Activated T-cell treated with anti-CD3 and anti-CD28 coated beads, Interleukin-2, amount 50 U/mL, for 24 hours (primary cell): ENCODE measurements at regions not wholly inside any gene's neighbourhood (a gene's known extent, or its start where the extent isn't known, plus 50 kb on each side); places are given as distances from the start of the nearest gene placed in this dataset.
"Not testable (repeated sequence)": the region's sequence is repeated elsewhere in the genome, so short reads cannot be mapped to it uniquely, and the experiment has no call there.

Experiments
- DNase-seq: peaks from one replicate; pipeline ENCODE4 v3.0.0-alpha.2; 2020
- H3K27ac Mint-ChIP-seq: 2 replicates; pipeline ENCODE4 v1.8.0; 2020; ENCODE audit warnings: mild to moderate bottlenecking, mixed read lengths
- H3K27me3 Mint-ChIP-seq: 2 replicates; pipeline ENCODE4 v1.8.0; 2020; ENCODE audit warnings: mixed read lengths
- H3K36me3 Mint-ChIP-seq: 2 replicates; pipeline ENCODE4 v1.8.0; 2020; ENCODE audit warnings: low read depth, mixed read lengths
- H3K4me1 Mint-ChIP-seq: 2 replicates; pipeline ENCODE4 v1.8.0; 2020; ENCODE audit warnings: low read depth, mixed read lengths
- H3K4me3 Mint-ChIP-seq: 2 replicates; pipeline ENCODE4 v1.8.0; 2020; ENCODE audit warnings: mild to moderate bottlenecking, moderate library complexity, mixed read lengths
- H3K9me3 Mint-ChIP-seq: 2 replicates; pipeline ENCODE4 v1.8.0; 2020; ENCODE audit warnings: mixed read lengths

DNA sequence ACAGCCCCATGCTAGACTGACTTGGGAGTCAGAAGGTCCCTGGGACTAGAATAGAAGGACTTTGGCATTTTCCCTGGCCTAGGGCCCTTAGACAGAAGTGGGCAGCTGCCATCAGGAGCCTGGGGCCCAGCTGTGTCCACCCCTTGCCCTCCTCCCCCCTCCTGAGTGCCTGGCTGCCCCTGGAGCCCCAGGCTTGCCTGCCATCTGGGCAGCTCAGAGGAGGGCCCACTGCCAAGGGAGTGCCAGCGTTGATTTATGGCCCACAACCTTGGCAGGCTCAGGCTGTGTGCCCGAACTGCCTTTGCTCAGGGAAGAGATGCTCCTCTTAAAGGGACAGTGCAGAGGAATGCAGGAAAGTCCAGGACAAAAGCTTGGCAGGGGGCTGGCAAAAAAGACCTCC, 439.1 kb downstream of the SPATA31A7 start:
- not testable (repeated sequence) for DNase-seq

DNA sequence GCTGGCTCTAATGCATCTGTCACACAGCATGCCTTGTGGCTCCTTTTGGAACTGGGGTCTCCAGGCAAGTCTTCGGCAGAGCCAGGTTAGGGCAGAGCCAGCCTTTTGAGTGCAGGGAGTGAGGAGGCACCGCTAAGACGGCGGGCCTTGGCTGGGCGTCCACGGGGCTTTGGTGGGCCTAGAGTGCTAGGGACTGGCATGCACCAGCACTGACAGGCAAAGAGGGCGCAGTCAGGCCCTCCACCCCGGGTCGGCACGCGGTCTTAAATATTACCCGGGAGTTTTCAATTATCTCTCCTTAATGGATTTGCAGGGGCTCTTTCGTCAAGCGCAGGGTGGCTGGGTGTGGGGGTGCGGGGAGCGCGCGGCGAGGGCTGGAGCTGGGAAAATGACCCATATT, 444.4 kb downstream of the SPATA31A7 start:
- no peaks in the 10 kb centered on the region for H3K9me3 Mint-ChIP-seq
- no peaks in the 10 kb centered on the region for H3K36me3 Mint-ChIP-seq
- H3K27ac Mint-ChIP-seq = no peak overlapping the region
- H3K4me3 Mint-ChIP-seq = no peak overlapping the region
- no peaks in the 10 kb centered on the region for H3K4me1 Mint-ChIP-seq
- no peak for DNase-seq
- no peaks in the 10 kb centered on the region for H3K27me3 Mint-ChIP-seq

More for the DNA sequence above, 439.1 kb downstream of the SPATA31A7 start:
- not testable (repeated sequence) for H3K27me3 Mint-ChIP-seq, H3K27ac Mint-ChIP-seq, H3K4me1 Mint-ChIP-seq, H3K4me3 Mint-ChIP-seq, H3K9me3 Mint-ChIP-seq, H3K36me3 Mint-ChIP-seq

DNA sequence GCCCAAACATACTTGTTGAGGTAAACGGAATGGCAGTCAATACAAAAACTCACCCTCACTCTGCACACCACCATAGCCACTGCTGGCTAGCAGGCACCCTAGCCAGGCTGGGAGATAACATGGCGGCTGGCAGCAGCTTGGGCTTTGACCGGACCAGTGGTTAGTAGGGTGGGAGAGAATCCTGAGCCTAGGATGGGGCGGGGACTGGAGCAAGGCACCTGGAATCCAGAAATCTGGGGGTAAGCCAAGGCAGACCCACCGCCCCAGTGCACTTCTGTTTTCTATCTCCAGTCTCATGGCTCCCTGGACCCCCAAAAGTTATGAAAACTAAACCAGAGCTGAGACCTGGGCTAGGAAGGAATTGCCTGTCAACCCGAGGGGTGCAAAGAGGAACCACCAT, 474.4 kb downstream of the SPATA31A7 start:
- DNase-seq, H3K27ac Mint-ChIP-seq, H3K27me3 Mint-ChIP-seq, H3K4me1 Mint-ChIP-seq, H3K4me3 Mint-ChIP-seq, H3K36me3 Mint-ChIP-seq: not testable (repeated sequence)
- H3K9me3 Mint-ChIP-seq = peaks cover 12% of the 10 kb centered on the region

DNA sequence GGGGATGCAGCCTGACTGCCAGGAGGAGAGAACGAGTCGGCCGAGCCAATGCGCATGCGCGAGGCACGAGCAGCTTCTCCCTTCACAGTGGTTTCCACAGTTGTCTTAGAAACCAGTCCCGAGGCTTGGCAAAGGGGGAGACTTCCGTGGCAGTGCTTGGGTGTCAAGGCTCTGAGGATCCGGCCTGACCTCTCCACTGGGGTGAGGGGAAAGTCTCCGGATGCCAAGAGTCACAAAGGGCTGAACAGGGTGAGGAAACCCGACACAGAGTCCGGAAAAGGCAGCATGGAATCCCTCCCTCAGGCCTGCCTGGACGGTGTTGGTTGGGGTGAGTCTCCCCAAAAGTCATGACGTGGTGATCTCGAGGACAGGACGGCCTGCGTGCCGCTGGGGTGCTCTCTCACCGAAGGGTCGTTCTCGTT, 475.5 kb downstream of the SPATA31A7 start:
- Mint-ChIP-seq H3K4me1 (no peaks in the 10 kb centered on the region), H3K4me3 (no peak overlapping the region), H3K27ac (no peak overlapping the region), H3K36me3 (no peaks in the 10 kb centered on the region), H3K9me3 (peaks cover 17% of the 10 kb centered on the region), H3K27me3 (no peaks in the 10 kb centered on the region)
- DNase-seq = peak; percentile 6

DNA sequence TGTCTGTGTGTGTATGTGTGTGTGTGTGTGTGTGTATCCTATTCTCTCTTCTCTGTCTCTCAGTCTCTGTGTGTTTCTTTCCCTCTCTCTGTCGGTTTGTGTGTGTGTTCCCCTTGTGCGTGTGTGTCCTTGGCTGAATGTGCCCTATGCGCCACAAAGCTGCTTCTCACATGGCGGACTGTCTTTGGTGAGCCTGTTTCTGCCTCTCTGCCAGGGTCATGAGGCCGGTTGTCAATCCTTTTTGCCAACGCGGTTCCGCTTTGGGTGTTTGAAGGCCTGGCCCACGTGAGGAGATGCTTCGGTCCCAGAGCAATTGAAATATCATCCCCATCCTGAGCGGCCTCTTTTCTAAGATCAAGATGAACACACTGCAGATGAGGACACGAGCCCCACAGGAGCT, 476.0 kb downstream of the SPATA31A7 start:
- H3K4me3 Mint-ChIP-seq = no peak overlapping the region
- no peaks in the 10 kb centered on the region for H3K36me3 Mint-ChIP-seq

DNA sequence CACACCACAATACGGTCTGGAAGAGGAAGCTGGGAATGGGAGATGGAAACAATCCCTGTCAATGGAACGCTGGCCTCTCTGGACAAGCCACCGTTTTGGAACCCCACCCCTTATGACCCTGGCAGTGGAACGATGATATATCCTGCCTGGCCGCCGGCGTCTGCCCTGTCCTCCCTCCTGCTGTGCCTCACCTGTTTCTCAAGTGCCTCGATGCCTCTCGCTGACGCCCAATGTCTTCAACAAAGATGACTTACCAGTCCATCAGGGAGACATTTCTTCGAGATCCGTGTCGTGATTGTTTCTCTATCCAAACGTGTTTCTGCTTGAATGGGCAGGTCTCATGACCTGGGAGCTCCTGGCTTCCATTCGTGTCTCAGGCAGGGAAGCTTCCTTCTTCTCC, 476.5 kb downstream of the SPATA31A7 start:
- Mint-ChIP-seq H3K4me3 (no peak overlapping the region), H3K9me3 (peaks cover 20% of the 10 kb centered on the region), H3K27me3 (no peaks in the 10 kb centered on the region), H3K36me3 (no peaks in the 10 kb centered on the region), H3K27ac (no peak overlapping the region), H3K4me1 (no peaks in the 10 kb centered on the region)
- no peak for DNase-seq

More for the DNA sequence above, 476.0 kb downstream of the SPATA31A7 start:
- H3K4me1 Mint-ChIP-seq = no peaks in the 10 kb centered on the region
- H3K9me3 Mint-ChIP-seq = peaks cover 20% of the 10 kb centered on the region
- DNase-seq = no peak
- no peaks in the 10 kb centered on the region for H3K27me3 Mint-ChIP-seq
- no peak overlapping the region for H3K27ac Mint-ChIP-seq

DNA sequence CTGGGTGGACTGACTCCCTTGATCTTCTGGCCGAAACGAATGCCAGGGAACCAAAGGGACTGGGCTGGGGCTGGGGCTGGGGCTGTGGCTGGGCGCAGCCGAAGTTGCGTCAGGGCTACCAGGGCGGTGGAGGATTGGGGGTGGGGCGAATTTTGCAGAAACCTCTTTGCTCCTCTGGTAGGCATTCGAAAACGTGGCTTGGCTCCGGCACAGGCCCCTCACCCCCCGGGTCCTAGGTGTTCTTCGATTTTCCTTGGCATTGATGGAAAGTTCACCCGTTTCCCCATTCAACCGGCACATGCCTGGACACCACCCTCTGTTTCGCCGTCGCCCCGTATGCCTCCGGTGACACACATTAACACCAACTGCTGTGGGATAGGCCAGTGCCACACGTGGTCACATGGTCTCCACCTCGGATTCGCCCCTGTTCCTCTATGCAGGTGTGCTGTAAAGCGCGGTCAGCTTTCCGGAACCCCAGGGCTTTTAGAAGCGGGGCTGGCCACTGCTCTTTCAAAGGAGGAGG, 477.1 kb downstream of the SPATA31A7 start:
- no peaks in the 10 kb centered on the region for H3K4me1 Mint-ChIP-seq

DNA sequence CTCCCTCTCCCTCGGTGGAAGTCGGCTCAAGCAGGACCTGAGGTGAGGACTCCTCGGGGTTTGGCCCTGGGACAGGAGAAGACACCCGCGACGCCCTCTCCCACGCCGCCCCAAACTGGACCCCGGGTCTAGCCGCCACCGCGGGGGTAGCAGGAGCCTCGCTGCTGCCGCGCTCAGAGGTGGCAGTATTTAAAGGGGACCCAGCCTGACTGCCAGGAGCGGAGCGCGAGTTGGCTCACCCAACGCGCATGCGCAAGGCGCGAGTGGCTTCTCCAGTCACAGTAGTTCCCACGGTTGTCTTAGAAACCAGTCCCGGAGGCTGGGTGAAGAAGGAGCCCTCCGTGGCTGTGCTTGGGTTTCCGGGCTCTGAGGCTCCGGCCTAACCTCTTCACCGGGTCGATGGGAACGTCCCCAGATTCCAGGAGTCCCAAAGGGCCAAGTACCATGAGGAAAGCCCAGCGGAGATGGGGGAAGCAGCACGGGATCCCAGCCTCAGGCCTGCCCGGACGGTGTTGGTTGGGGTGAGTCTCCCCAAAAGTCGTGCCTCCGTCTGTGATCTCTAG, 477.8 kb downstream of the SPATA31A7 start:
- H3K27ac Mint-ChIP-seq = no peak overlapping the region
- peaks cover 24% of the 10 kb centered on the region for H3K9me3 Mint-ChIP-seq
- no peaks in the 10 kb centered on the region for H3K27me3 Mint-ChIP-seq
- DNase-seq = no peak
- no peaks in the 10 kb centered on the region for H3K36me3 Mint-ChIP-seq
- no peaks in the 10 kb centered on the region for H3K4me1 Mint-ChIP-seq
- no peak overlapping the region for H3K4me3 Mint-ChIP-seq

More for the DNA sequence above, 477.1 kb downstream of the SPATA31A7 start:
- Mint-ChIP-seq H3K4me3 (no peak overlapping the region), H3K27ac (no peak overlapping the region), H3K27me3 (no peaks in the 10 kb centered on the region), H3K9me3 (peaks cover 21% of the 10 kb centered on the region), H3K36me3 (no peaks in the 10 kb centered on the region)
- no peak for DNase-seq

DNA sequence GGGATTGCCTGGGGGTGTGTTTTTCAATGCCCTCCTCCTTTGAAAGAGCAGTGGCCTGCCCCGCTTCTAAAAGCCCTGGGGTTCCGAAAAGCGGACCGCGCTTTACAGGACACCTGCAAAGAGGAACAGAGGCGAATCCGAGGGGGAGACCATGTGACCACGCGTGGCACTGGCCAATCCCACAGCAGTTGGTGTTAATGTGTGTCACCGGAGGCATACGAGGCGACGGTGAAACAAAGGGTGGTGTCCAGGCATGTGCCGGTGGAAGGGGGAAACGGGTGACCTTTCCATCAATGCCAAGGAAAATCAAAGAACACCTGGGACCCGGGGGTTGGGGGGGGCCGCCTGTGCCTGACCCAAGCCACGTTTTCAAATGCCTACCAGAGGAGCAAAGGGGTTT, 478.4 kb downstream of the SPATA31A7 start:
- H3K9me3 Mint-ChIP-seq = peaks cover 25% of the 10 kb centered on the region
- H3K4me3 Mint-ChIP-seq, H3K27me3 Mint-ChIP-seq, DNase-seq, H3K27ac Mint-ChIP-seq, H3K36me3 Mint-ChIP-seq, H3K4me1 Mint-ChIP-seq: not testable (repeated sequence)

DNA sequence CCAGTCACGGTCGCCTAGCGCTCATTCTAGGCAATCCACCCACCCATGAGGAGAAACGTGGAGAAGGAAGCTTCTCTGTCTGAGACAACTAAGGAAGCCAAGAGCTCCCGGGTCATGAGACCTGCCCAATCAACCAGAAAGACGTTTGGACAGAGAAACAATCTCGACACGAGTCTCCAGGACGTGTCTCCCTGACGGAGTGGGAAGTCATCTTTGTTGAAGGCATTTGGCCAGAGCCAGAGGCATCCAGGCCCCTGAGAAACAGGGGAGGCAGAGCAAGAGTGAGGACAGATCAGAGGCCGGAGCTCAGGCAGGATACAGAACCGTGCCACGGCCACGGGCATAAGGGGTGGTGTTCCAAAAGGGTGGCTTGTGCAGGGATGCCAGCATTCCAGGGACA, 479.0 kb downstream of the SPATA31A7 start:
- peaks cover 29% of the 10 kb centered on the region for H3K9me3 Mint-ChIP-seq
- H3K4me1 Mint-ChIP-seq = no peaks in the 10 kb centered on the region
- no peaks in the 10 kb centered on the region for H3K27me3 Mint-ChIP-seq
- no peak overlapping the region for H3K27ac Mint-ChIP-seq
- H3K4me3 Mint-ChIP-seq = no peak overlapping the region
- peak; percentile 6 for DNase-seq
- no peaks in the 10 kb centered on the region for H3K36me3 Mint-ChIP-seq

DNA sequence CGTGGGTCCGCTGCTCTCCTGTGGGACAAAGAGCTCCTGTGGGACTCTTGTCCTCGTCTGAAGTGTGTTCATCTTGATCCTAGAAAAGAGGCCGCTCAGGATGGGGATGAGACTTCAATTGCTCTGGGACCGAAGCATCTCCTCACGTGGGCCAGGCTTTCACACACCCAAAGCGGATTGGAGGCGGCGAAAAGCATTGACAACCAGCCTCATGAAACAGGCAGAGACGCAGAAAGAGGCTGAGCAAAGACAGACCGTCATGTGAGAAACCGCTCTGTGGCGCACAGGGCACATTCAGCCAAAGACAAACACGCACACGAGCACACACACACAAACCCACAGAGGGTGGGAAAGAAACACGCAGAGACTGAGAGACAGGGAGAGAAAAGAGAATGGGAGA, 479.5 kb downstream of the SPATA31A7 start:
- no peaks in the 10 kb centered on the region for H3K36me3 Mint-ChIP-seq
- H3K27me3 Mint-ChIP-seq = no peaks in the 10 kb centered on the region
- no peak overlapping the region for H3K27ac Mint-ChIP-seq
- DNase-seq = no peak
- H3K4me1 Mint-ChIP-seq = no peaks in the 10 kb centered on the region
- no peak overlapping the region for H3K4me3 Mint-ChIP-seq
- H3K9me3 Mint-ChIP-seq = peaks cover 29% of the 10 kb centered on the region

DNA sequence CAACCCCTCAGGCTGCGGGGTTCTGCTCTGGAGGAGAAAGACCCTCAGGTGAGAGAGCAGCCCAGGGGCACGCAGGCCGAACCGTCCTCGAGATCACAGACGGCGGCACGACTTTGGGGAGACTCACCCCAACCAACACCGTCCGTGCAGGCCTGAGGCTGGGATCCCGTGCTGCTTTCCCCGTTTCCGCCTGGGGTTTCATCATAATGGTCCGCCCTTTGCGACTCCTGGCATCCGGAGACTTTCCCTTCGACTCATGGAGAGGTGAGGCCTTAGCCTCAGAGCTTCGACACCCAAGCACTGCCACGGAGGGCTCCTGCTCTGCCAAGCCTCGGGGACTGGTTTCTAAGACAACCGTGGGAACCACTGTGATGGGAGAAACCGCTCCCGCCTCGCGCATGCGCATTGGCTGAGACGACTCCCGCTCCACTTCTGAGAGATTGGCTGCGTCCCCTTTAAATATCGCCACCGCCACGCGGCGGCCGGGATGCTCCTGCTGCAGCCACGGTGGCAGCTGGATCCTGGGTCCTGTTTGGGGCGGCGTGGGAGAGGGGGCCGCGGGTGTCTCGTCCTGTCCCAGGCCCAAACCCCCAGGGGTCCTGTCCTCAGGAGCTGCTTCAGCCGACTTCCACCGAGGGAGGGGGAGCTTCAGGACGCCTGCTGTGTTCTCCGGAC, 480.1 kb downstream of the SPATA31A7 start:
- not testable (repeated sequence) for H3K4me1 Mint-ChIP-seq, DNase-seq

DNA sequence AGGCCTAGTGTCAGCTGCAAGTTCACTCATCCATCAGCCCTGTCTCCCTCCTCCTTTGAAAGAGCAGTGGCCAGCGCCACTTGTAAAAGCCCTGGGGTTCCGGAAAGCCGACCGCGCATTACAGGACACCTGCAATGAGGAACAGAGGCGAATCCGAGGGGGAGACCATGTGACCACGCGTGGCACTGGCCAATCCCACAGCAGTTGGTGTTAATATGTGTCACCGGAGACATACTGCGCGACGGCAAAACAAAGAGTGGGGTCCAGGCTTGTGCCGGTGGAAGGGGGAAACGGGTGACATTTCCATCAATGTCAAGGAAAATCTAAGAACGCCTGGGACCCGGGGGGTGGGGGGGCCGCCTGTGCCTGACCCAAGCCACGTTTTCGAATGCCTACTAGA, 480.8 kb downstream of the SPATA31A7 start:
- H3K4me1 Mint-ChIP-seq = no peaks in the 10 kb centered on the region
- H3K9me3 Mint-ChIP-seq = peaks cover 28% of the 10 kb centered on the region

More for the DNA sequence above, 480.1 kb downstream of the SPATA31A7 start:
- H3K9me3 Mint-ChIP-seq = peaks cover 29% of the 10 kb centered on the region
- H3K27me3 Mint-ChIP-seq, H3K4me3 Mint-ChIP-seq, H3K36me3 Mint-ChIP-seq, H3K27ac Mint-ChIP-seq: not testable (repeated sequence)

DNA sequence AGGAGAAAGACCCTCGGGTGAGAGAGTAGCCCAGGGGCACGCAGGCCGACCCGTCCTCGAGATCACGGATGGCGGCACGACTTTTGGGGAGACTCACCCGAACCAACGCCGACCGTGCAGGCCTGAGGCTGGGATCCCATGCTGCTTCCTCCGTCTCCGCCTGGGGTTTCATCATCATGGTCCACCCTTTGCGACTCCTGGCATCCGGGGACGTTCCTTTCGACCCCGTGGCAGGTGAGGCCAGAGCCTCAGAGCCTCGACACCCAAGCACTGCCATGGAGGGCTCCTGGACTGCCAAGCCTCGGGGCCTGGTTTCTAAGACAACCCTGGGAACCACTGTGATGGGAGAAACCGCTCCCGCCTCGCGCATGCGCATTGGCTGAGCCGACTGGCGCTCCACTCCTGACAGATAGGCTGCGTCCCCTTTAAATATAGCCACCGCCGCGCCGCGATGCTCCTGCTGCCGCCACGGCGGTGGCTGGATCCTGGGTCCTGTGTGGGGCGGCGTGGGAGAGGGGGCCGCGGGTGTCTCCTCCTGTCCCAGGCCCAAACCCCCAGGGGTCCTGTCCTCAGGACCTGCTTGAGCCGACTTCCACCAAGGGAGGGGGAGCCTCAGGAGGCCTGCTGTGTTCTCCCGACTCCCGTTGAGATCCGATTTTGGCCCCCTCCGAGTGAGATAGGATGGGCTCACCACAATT, 481.6 kb downstream of the SPATA31A7 start:
- DNase-seq = peak; percentile 5
- Mint-ChIP-seq H3K4me1 (no peaks in the 10 kb centered on the region), H3K36me3 (no peaks in the 10 kb centered on the region), H3K9me3 (peaks cover 25% of the 10 kb centered on the region), H3K27me3 (no peaks in the 10 kb centered on the region), H3K4me3 (no peak overlapping the region), H3K27ac (no peak overlapping the region)

More for the DNA sequence above, 480.8 kb downstream of the SPATA31A7 start:
- peak; percentile 17 for DNase-seq
- no peaks in the 10 kb centered on the region for H3K36me3 Mint-ChIP-seq
- no peak overlapping the region for H3K27ac Mint-ChIP-seq
- H3K27me3 Mint-ChIP-seq = no peaks in the 10 kb centered on the region
- no peak overlapping the region for H3K4me3 Mint-ChIP-seq

DNA sequence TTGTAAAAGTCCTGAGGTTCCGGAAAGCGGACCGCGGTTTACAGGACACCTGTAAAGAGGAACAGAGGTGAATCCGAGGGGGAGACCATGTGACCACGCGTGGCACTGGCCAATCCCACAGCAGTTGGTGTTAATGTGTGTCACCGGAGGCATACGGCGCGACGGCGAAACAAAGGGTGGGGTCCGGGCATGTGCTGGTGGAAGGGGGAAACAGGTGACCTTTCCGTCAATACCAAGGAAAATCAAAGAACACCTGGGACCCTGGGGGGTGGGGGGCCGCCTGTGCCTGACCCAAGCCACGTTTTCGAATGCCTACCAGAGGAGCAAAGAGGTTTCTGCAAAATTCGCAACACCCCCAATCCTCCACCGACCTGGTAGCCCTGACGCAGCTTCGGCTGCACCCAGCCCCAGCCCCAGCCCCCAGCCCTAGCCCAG, 482.3 kb downstream of the SPATA31A7 start:
- H3K9me3 Mint-ChIP-seq = peaks cover 23% of the 10 kb centered on the region
- H3K27me3 Mint-ChIP-seq, H3K36me3 Mint-ChIP-seq, DNase-seq, H3K27ac Mint-ChIP-seq, H3K4me1 Mint-ChIP-seq, H3K4me3 Mint-ChIP-seq: not testable (repeated sequence)
